HG02610 (cell line): ENCODE measurements at regions not wholly inside any gene's neighbourhood (a gene's known extent, or its start where the extent isn't known, plus 50 kb on each side); places are given as distances from the start of the nearest gene placed in this dataset.
A peak's percentile ranks its signal among the peaks of the same experiment; 100 is the strongest.
"Not testable (repeated sequence)": the region's sequence is repeated elsewhere in the genome, so short reads cannot be mapped to it uniquely, and the experiment has no call there.

Source experiments
- ATAC-seq: cut with Tn5 transposase; IDR thresholded peaks from one replicate; pipeline ENCODE4 v1.9.1; 2021; ENCODE audit warnings: mild to moderate bottlenecking, moderate library complexity; ENCODE audit not compliant: unreplicated experiment

DNA sequence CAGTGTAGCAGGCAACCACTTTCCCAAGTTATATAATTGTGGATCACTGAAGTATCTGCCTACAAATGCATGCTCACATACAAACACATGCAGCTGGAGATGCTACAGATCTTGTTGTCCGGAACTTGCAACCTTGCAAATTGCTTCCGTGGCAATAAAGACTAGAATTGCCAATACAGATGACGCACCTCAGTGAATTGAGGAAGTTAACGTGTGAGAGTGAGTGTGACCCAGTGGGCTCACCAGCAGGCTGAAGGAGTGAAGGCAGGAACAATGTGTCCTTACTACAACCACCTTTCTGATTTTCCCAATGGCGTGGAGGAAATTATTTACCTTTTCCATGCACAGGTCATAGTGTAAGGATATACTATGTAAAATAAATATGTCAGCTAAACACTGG is 89.4 kb upstream of the GRIP1 start:
- ATAC-seq = no peak

GRCh38 chr12:66774929-66775328 is 96.1 kb upstream of the GRIP1 start:
- no peak for ATAC-seq

GRCh38 chr12:66775871-66776270 is 97.0 kb upstream of the GRIP1 start:
- ATAC-seq = no peak

DNA sequence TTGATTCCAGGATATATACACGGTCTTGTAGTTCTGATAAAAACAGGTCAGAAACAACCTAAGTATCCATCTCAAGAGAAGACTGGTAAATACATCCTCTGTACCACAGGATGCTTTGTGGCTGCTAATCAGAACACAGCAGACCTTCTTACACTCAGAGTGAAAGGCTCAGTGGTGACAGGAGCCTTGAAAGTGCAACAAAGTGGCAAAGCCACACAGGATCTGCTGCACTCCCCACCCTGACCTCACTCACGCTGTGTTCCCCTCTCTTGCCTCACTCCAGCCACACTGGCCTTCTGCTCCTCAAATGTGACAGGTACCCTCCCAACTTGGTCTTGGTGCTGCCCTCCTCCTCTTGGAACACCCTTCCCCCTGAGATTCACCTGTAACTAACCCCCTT is 98.1 kb upstream of the GRIP1 start:
- ATAC-seq = peak; percentile 100

DNA sequence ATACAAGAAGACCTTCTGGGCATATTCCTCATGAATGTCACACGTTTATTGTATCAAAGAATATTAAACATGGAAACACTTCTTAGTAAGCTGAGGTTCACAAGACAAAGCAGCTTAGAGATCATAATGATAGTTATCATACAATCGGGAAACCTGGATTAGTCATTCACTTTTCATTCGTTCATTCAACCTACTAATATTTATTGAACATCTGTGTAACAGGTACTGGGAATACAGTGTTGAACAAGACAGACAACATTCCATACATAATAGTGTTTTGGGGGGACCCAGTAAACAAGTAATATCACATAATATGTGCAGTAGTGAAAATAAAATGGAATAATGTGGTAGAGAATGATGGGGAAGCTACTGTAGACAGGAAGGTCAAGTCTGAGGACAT is 100.6 kb upstream of the GRIP1 start:
- no peak for ATAC-seq

GRCh38 chr12:66786531-66787308 is 107.8 kb upstream of the GRIP1 start:
- no peak for ATAC-seq

- ATAC-seq = no peak
These were observed 120.7 kb upstream of the GRIP1 start for GRCh38 chr12:66799551-66799950.

- ATAC-seq = no peak
These were observed 121.2 kb upstream of the GRIP1 start for GRCh38 chr12:66800046-66800445.

DNA sequence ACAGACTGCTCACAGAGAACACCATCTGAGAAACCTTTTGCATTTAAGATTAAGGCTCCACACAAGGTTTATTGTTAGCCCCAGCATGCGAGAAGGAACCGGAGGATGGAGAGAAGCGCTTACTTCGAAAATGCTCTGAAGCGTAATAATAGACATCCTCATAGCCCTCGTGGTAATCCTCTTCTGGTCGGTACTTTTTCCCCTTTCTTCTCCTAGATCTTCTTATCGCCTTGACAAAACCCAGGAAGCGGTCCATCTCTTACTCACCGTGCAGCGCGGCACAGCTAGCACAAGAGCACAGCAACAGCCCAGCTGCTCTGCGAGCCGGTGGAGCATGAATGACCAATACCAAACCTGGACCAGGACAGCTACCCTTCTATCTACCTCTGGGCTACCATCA is 125.1 kb upstream of the GRIP1 start:
- ATAC-seq = no peak

- no peak for ATAC-seq
These were observed 125.7 kb upstream of the GRIP1 start for GRCh38 chr12:66804563-66804974.

GRCh38 chr12:66808606-66809005 is 129.7 kb upstream of the GRIP1 start:
- ATAC-seq = no peak

- no peak for ATAC-seq
These were observed 134.4 kb upstream of the GRIP1 start for GRCh38 chr12:66813137-66813892.

DNA sequence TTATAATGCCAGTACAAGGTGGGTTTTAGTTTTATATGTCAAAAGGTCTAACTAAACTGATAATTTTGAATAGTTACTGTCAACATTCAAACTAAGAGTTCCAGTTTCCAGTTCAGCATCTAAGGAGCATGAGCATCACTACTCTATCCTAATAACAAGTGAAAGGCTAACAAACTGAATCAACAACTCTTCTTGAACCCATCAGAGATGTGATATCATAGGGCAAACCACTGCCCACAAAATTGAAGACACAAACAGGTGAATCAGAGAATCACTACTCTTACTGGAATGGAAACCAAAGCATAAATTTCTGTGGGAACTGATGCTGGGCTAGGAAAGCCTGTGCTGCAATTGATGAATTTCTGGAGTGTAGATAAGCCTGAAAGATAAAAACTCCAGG is 140.7 kb upstream of the GRIP1 start:
- no peak for ATAC-seq

DNA sequence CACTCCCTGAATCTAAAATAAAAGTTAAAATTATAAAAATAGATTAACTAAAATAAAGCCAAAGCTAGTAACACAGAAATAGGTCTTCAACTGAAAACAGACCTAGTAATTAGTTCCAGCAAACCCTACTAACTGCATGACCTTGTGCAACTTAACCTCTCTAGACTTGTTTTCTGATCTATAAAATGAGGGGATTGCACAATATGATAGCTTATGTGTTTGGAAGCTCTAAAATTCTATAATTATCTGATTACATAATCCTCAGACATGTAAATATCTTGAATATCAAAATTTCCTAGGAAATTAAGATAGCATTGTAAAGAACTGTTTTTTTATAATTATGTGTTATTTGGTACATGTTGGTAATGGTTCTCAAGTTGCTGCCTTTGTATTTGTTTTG is 144.1 kb upstream of the GRIP1 start:
- ATAC-seq = no peak

- ATAC-seq = no peak
These were observed 145.1 kb upstream of the GRIP1 start for GRCh38 chr12:66823857-66824570.

- not testable (repeated sequence) for ATAC-seq
These were observed 147.0 kb upstream of the GRIP1 start for GRCh38 chr12:66825921-66826320.

DNA sequence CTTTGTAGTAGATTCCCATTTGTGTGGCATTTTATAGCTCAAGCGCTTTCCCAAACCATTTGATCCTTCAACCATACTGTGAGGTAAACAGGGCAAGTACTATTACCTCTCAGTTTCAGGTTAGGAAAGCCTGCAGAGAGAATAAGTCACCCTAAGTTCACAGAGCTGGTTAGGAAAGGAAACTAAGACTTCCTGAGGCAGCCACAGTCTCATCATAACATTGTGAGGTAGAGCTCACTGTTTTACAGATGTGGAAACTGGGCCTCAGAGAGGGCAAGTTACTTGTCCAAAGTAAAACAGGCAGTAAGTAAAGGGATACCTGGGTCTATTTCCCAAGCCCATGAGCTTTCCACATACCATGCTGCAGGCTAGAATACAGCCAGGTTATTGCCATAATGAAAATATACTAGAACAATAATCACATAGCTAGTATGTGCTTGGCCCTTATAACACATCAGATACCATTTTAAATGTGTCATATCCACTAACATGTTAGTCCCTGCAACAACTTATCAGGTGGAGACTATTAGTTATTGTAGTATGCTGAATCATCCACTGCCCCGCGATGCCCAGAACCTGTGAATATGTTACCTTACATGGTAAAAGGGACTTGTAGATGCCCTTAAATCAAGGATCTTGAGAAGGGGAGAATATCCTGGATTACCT is 150.9 kb upstream of the GRIP1 start:
- ATAC-seq = no peak

DNA sequence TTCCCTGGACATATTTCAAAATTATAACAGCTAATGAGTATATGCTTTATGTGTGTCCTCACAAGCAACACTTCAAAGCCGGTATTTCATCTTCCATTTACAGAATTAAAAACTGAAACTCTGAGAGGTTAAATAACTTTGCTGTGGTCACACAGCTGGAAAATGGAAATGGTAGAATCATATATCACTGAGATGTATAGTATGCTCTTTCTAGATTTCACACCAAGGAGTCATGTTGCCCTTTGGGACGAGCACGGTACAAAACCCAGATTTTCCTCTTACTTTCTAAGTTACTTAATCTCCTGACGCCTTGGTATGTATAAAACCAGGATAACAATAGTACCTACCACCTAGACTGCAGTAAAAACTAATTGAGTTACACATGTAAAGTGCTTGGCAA is 152.6 kb upstream of the GRIP1 start:
- no peak for ATAC-seq

GRCh38 chr12:66832997-66833396 is 154.1 kb upstream of the GRIP1 start:
- ATAC-seq = no peak

DNA sequence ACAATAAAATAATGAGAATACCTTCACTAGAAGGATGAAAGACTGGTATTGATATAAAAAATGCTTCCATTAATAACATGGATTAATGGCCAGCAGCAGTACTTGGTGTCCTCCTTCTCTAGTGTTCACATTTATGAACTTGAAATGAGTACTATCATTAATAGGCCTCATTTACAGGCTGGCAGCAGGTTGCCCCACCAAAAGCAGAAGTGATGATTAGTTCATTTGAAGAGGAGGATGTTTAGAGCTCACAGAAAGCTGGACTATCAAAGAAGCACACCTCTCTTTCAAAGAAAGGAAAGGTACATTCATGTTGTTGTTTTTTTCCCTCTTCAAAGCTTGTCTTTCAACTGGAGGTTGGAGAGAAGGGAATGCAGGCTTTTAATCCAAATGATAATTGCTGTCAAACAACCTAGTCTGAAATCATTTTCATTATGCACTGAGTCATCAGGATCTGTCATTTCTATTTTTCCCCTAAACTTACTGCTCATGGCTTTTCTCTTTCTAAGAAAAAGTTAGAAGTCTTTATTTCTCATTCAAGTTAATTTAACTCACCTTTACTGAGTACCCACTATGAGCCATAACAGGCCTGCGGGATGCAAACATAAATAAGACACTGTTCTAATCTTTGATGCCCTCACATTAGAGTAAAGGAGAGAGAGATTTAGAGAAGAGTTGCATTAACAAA is 157.9 kb upstream of the GRIP1 start:
- ATAC-seq = no peak

DNA sequence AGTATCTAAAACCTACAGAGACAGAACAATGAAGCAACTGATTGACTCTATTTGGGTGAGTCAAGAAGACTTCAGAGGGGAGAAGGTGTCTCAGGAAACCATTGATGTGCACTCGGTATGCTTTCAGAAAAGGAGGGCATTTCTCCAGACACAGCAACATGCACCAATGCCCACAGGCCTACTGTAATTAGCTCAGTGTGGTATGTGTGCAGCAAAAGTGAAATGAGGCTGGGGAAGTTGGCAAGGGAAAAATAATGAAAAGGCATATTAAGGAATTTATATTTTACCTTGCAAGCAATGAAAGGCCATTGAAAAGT is 158.4 kb upstream of the GRIP1 start:
- ATAC-seq = no peak
